GM18909 (cell line): ENCODE measurements at regions not wholly inside any gene's neighbourhood (a gene's known extent, or its start where the extent isn't known, plus 50 kb on each side); places are given as distances from the start of the nearest gene placed in this dataset.
"Not testable (repeated sequence)": the region's sequence is repeated elsewhere in the genome, so short reads cannot be mapped to it uniquely, and the experiment has no call there.

ENCODE experiments used
- ATAC-seq: cut with Tn5 transposase; IDR thresholded peaks from one replicate; pipeline ENCODE4 v1.9.1; 2021; ENCODE audit warnings: mild to moderate bottlenecking; ENCODE audit not compliant: unreplicated experiment, poor library complexity

DNA sequence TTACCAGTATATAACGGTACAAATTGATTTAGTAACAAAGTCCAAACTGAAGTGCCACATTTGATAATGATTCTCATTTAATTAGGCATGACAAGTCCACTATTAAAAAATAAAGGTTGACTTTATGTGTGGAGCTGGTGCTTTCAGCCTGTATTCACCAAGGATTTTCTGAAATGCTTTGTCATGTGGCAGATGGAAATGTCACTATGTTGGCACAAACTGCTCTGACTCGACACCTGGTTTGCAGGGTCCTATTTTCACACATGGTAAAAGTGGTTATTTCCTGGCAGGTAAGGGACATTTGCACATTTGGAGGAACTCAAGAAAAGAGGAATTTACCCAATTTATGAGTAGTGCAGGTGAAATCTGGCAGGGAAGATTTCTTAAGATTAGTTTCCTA lies 572.6 kb upstream of the MDGA2 start:
- ATAC-seq, result no peak

GRCh38 chr14:48243900-48244299 lies 568.5 kb upstream of the MDGA2 start:
- no peak for ATAC-seq

DNA sequence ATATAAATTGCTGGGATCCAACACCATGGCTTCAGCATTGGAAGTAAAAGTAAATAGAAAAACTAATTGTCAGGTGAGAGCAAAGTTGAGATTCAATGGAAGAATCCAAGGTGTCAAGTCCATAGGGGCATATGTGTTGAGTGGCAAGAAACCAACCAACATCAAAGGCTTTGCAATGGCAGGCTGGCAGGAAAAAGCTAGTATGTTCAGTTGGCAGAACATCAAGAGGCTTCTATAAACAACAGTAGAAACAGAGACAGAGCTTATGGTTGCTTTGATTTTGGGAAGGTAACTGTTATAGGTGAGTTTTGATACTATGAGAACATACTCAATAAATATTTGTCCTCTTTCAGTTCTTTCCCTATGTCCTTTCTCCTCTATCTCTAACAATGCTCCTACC lies 553.7 kb upstream of the MDGA2 start:
- ATAC-seq, result no peak

GRCh38 chr14:48193893-48194292 lies 518.5 kb upstream of the MDGA2 start:
- ATAC-seq, result no peak

GRCh38 chr14:48149624-48150023 lies 474.2 kb upstream of the MDGA2 start:
- not testable (repeated sequence) for ATAC-seq

- no peak for ATAC-seq
Measured at GRCh38 chr14:48140804-48141203, 465.4 kb upstream of the MDGA2 start.

- no peak for ATAC-seq
Measured at GRCh38 chr14:48129472-48129871, 454.1 kb upstream of the MDGA2 start.

GRCh38 chr14:48127674-48128073 lies 452.3 kb upstream of the MDGA2 start:
- ATAC-seq, result no peak

DNA sequence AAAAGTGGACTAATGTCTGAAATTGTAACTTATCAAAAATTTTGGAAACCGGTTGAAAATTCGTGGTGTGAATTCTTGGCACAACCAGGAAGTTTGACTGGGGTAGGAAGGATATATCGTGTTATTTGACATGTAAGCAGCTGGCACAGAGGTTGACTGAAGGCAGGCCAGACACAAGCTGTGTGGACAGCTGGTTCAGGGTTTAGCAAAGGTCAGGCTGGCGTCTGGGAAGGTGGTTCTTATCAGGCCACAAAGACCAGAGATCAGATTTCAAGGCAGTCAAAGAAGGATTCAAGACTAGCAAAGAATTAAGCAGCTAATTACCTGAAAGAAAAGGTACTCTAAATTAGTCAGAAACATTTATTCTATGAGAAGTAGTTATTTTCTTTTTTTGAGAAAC lies 450.2 kb upstream of the MDGA2 start:
- ATAC-seq, result no peak

DNA sequence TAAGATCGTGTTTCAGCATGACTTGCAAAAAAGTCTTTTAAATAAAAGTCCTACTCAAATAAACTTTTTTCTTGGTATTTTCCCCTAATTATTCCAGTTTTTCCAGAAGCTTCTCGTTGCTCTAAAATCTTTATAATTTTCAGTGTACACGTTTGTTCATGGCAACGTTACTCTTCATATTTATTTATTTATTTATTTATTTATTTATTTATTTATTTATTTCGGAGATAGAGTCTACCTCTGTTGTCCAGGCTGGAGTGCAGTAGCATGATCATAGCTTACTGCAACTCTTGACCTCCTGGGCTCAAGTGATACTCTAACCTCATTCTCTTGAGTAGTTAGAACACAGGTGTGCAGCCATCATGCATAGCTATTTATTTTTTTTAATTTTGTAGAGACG lies 438.3 kb upstream of the MDGA2 start:
- no peak for ATAC-seq

DNA sequence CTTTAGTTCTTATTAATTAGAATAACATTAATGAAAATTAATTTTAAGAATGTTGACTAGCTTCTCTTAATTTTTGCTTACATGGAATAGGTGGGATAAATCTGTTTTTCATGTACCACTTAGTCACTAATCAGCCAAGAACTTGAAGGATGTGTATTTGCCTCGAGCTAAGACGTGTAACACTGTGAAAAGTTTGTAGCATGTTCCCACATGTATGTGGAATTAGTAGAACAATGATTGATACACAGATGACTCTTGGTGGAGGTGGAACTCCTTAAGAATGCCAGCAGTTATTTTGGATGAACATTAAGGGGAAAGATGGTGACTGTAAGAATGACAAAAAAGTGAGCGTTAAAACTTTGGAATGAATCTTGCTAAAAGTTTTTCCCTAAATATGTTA lies 435.7 kb upstream of the MDGA2 start:
- no peak for ATAC-seq

- no peak for ATAC-seq
Measured at GRCh38 chr14:48107646-48108045, 432.2 kb upstream of the MDGA2 start.

GRCh38 chr14:48096897-48097296 lies 421.5 kb upstream of the MDGA2 start:
- ATAC-seq, result no peak

DNA sequence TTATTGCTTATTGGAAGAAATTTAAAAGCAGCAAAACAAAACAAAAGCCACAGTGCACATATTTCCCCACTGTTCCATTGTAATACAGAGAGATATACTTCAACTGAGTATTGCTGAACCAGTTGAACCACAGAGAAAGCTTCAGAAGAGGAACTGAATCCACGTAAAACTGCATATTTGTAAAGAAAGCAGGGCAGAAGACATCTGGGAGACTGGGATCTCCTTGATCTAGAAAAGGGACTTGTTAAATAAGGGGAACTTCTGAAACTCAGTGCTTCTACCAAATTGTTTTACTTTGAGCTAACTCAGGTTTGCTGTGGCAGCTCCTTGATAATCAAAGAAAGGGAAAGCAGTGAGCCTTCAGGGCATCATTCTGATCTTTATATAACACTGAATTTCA lies 411.1 kb upstream of the MDGA2 start:
- ATAC-seq, result no peak

DNA sequence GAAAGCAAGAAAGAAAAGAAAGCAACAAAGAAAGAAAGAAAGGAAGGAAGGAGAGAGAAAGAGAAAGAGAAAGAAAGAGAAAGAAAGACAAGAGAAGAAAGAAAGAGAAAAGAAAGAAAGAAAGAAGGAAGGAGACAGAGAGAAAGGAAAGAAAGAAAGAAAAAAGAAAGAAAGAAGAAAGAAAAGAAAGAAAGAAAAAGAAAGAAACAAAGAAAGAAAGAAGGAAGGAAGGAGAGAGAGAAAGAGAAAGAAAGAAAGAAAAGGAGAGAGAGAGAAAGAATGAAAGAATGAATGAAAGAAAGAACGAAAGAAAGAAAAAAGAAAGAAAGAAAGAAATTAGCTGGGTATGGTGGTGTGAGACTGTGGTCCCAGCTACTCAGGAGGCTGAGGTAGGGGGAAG lies 400.1 kb upstream of the MDGA2 start:
- no peak for ATAC-seq

DNA sequence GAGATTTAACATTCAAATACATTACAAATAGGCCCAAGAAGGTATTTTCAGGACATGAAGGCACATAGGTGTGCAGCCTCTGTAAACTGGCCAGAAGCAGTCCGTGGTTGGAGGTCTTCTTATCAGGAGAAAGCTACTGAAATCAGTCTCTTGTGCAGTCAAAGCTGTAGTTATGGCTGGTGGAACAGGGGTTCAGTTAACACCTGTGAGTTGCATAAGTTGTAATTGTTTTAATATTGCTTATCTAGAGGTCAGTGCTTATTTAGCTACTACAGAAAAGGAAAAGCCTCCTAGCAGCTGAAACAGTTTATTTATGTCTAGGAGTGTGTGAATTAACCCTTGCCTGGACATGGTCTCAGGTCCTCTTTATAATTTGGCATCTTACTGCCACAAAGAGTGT lies 377.6 kb upstream of the MDGA2 start:
- no peak for ATAC-seq

GRCh38 chr14:48035836-48036235 lies 360.4 kb upstream of the MDGA2 start:
- ATAC-seq, result no peak

DNA sequence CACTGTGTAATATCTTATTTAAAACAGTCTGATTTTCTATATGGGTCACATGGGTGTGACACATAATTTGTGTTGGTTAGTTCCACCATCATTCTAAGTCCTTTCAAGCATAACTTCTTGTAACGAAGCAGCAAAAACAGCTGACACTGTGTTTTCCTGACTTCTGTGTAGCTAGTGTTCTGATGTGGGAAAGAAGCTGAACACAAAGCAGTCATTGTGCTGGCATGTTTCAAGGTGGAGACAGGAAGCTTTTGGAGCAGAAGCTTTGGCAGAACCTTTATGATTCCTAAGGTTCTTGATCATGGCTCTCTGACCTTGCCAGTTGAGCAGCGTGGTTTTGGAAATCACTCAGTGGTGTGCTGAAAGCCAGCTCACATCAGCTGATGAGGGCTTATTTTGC lies 351.7 kb upstream of the MDGA2 start:
- no peak for ATAC-seq

GRCh38 chr14:48023881-48024280 lies 348.5 kb upstream of the MDGA2 start:
- ATAC-seq, result no peak

- ATAC-seq, result not testable (repeated sequence)
Measured at GRCh38 chr14:48011484-48011883, 336.1 kb upstream of the MDGA2 start.

GRCh38 chr14:48008646-48009045 lies 333.2 kb upstream of the MDGA2 start:
- ATAC-seq, result no peak

DNA sequence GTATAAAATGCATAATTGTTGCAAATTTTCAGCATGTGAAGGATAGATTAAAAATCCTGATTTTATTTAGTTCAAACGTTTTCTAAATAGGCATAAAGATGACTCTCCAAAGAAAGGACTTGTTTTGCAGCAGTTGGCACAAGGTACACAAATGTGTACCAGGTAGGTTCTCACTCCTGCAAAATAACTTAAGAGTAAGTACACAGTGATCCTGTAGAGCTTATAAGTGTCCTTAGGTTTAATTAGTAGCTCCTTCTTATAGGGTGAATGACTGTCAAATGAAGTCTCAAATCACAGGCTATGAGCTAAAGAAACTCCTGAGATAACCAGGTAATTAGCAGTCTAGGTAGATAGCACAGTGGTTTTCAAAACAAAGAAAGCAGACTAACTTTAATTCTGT lies 330.6 kb upstream of the MDGA2 start:
- no peak for ATAC-seq

DNA sequence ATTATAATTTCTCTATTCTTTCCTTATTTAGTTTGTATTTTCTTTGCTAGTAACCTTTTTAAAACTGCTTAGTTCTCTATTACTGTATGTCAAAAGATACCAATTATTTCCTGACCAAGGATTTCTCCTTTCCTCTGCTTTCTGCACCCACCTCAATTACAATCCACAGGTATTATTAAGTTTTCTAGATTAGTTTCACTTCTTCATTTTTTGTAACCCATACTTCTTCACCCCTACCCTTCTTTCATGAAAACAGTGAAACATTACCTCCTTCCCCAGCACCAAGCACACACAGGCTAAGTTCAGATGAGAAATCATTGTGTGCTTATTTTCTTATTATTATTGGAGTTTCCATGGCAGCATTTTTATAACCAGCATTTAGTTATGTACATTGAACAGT lies 318.5 kb upstream of the MDGA2 start:
- ATAC-seq, result no peak
